ENCODE measurements at regions not wholly inside any gene's neighbourhood (a gene's known extent, or its start where the extent isn't known, plus 50 kb on each side); places are given as distances from the start of the nearest gene placed in this dataset.

DNA sequence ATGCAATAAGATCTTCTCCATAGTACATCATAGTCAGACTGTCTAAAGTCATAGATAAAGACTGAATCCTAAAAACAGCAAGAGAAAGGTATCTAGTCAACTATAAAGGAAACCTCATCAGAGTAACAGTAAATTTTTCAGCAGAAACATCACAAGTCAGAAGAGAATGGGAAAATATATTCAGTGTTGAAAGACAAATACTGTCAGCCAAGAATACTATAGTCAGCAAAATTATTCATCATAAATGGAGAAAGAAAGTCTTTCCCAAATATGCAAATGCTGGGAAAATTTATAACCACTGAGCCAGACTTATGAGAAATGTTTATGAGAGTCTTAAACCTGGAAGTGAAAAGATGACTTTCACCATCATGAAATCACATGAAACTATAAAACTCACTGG, 136.7 kb downstream of the KDR start:
- no peak overlapping the region for H2BK5ac ChIP-seq (ENCODE audit: low read depth, low read length, poor library complexity, severe bottlenecking)
- H3K56ac ChIP-seq (ENCODE audit: extremely low read depth, insufficient read depth, low read length): no peak overlapping the region
- intact Hi-C loops (cut with micrococcal nuclease) (no loop called here), in situ Hi-C loops (cut with MboI; ENCODE audit: low sequenced_read_pairs) (no loop called here), dilution Hi-C loops (cut with HindIII; ENCODE audit: low sequenced_read_pairs, unreplicated experiment) (no loop called here)
- H3K18ac ChIP-seq (ENCODE audit: low read depth, low read length): no peak overlapping the region
- TF ChIP-seq, protein P1, sequence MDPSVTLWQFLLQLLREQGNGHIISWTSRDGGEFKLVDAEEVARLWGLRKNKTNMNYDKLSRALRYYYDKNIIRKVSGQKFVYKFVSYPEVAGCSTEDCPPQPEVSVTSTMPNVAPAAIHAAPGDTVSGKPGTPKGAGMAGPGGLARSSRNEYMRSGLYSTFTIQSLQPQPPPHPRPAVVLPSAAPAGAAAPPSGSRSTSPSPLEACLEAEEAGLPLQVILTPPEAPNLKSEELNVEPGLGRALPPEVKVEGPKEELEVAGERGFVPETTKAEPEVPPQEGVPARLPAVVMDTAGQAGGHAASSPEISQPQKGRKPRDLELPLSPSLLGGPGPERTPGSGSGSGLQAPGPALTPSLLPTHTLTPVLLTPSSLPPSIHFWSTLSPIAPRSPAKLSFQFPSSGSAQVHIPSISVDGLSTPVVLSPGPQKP (IDR thresholded peaks at IDR 0.05; ENCODE audit: borderline replicate concordance, low read depth, low read length): no peak
- TF ChIP-seq RFX5 (IDR thresholded peaks at IDR 0.05; ENCODE audit: low read depth, low read length) (no peak), FOS (IDR thresholded peaks at IDR 0.05; ENCODE audit: low read depth, low read length) (no peak), MAFK (IDR thresholded peaks at IDR 0.05; ENCODE audit: low read depth, low read length) (peak; percentile 84)
- TF ChIP-seq, protein P2, sequence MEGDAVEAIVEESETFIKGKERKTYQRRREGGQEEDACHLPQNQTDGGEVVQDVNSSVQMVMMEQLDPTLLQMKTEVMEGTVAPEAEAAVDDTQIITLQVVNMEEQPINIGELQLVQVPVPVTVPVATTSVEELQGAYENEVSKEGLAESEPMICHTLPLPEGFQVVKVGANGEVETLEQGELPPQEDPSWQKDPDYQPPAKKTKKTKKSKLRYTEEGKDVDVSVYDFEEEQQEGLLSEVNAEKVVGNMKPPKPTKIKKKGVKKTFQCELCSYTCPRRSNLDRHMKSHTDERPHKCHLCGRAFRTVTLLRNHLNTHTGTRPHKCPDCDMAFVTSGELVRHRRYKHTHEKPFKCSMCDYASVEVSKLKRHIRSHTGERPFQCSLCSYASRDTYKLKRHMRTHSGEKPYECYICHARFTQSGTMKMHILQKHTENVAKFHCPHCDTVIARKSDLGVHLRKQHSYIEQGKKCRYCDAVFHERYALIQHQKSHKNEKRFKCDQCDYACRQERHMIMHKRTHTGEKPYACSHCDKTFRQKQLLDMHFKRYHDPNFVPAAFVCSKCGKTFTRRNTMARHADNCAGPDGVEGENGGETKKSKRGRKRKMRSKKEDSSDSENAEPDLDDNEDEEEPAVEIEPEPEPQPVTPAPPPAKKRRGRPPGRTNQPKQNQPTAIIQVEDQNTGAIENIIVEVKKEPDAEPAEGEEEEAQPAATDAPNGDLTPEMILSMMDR (conservative IDR thresholded peaks at IDR 0.05; ENCODE audit: low read depth, low read length): no peak
- no peaks in the 10 kb centered on the region for H3K4me1 ChIP-seq (ENCODE audit: control insufficient read depth, insufficient read depth, low read length)
- H4K8ac ChIP-seq (ENCODE audit: low read depth in 2 of 2, low read length in 2 of 2): no peak overlapping the region
- H2AK9ac ChIP-seq (replicated peaks; ENCODE audit: low read depth, low read length, poor library complexity): no peak overlapping the region
- H3K9me1 ChIP-seq (ENCODE audit: insufficient read depth, low read length): no peaks in the 10 kb centered on the region
- H3K9ac ChIP-seq (ENCODE audit: low read depth, low read length): no peak overlapping the region
- POLR2A ChIA-PET (ENCODE audit: unreplicated experiment): no interaction called here
- H3K4me2 ChIP-seq (ENCODE audit: low read depth, low read length): no peak overlapping the region
- H3K79me1 ChIP-seq (ENCODE audit: low read depth in 1 of 2, low read length in 2 of 2): no peaks in the 10 kb centered on the region
- no peak overlapping the region for H2AFZ ChIP-seq (replicated peaks; ENCODE audit: low read length, poor library complexity)
- no TSS peak for BruUV-seq (replicated peaks)
- H3K23ac ChIP-seq (ENCODE audit: low read depth, low read length): no peak overlapping the region
- H2BK20ac ChIP-seq (ENCODE audit: low read depth, low read length): no peak overlapping the region
- H2BK120ac ChIP-seq (ENCODE audit: low read depth, low read length): no peak overlapping the region
- no peak for DNase-seq
- no peaks in the 10 kb centered on the region for H4K20me1 ChIP-seq (ENCODE audit: insufficient read depth, low read length)
- H3K27me3 ChIP-seq (ENCODE audit: control insufficient read depth, insufficient read depth, low read length): no peaks in the 10 kb centered on the region
- H3K9me3 ChIP-seq (ENCODE audit: control insufficient read depth, insufficient read depth, low read length): no peaks in the 10 kb centered on the region; the same call in 1 of the 2 replicates
- no peak overlapping the region for H4K5ac ChIP-seq (ENCODE audit: low read depth, low read length)
- H3K27ac ChIP-seq (ENCODE audit: insufficient read depth, low read length): no peak overlapping the region
- H3K4ac ChIP-seq (ENCODE audit: low read depth, low read length): no peak overlapping the region
- no peaks in the 10 kb centered on the region for H3K36me3 ChIP-seq (ENCODE audit: control insufficient read depth, insufficient read depth, low read length)
- H2BK15ac ChIP-seq (ENCODE audit: low read depth, low read length): no peak overlapping the region
- no peak for ATAC-seq (ENCODE audit: low read depth)
- no peak overlapping the region for H3K4me3 ChIP-seq (ENCODE audit: insufficient read depth, low read depth, low read length)
- H2AK5ac ChIP-seq (ENCODE audit: low read depth, low read length): no peak overlapping the region
- CTCF ChIA-PET: no interaction called here
- H4K91ac ChIP-seq (ENCODE audit: insufficient read depth, low read depth, low read length): no peak overlapping the region
- H3K14ac ChIP-seq (replicated peaks; ENCODE audit: low read depth, low read length): no peak overlapping the region

All from IMR-90 (cell line).